ENCODE measurements at regions not wholly inside any gene's neighbourhood (a gene's known extent, or its start where the extent isn't known, plus 50 kb on each side); places are given as distances from the start of the nearest gene placed in this dataset.

DNA sequence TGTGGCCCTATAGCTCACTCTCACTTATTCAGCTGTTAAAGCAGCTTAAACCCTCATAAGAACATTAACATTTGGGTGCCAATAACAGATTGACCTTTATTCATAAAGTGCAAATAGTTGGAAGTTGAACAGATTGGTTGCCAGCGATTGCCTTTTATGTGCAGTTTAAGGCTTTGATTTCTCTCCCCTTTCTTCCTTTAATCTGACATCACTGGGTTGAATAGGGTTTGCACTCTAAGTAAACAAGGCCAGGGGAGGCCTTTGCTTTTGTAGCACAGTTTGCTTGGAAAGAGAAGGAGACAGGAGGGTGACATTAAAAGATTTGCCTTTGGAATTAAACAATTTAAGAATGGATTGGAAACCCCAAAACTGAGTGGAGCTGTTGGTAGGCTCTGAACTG, 114.3 kb downstream of the NKX6-1 start:
- H2BK20ac ChIP-seq (ENCODE audit: low read depth, low read length, poor library complexity, severe bottlenecking): no peak overlapping the region

More for the DNA sequence above, 114.3 kb downstream of the NKX6-1 start:
- Histone ChIP-seq H2AK5ac (ENCODE audit: insufficient read length, low read length) (no peak overlapping the region), H3K4ac (ENCODE audit: low read depth, low read length) (no peak overlapping the region), H3K9me3 (ENCODE audit: control insufficient read depth, low read depth, low read length) (no peaks in the 10 kb centered on the region), H2BK12ac (ENCODE audit: insufficient read length, low read depth, low read length) (no peak overlapping the region), H4K91ac (ENCODE audit: insufficient read length, low read depth, low read length) (no peak overlapping the region), H3K4me2 (ENCODE audit: insufficient read depth, insufficient read length, low read length) (no peak overlapping the region), H2BK5ac (ENCODE audit: insufficient read length, low read length) (no peak overlapping the region), H3K18ac (ENCODE audit: insufficient read length, low read depth, low read length) (no peak overlapping the region), H3K56ac (ENCODE audit: insufficient read length, low read depth, low read length) (no peak overlapping the region), H3K79me1 (ENCODE audit: insufficient read depth, low read depth, low read length, poor library complexity, severe bottlenecking) (no peaks in the 10 kb centered on the region), H2BK15ac (ENCODE audit: low read depth, low read length) (no peak overlapping the region), H3K79me2 (ENCODE audit: insufficient read depth, low read length) (no peaks in the 10 kb centered on the region), H3K23ac (ENCODE audit: insufficient read length, low read depth, low read length) (no peak overlapping the region), H3K27me3 (ENCODE audit: insufficient read depth, low read length) (peaks cover 7% of the 10 kb centered on the region; the same call in 1 of the 2 replicates), H3T11ph (ENCODE audit: low read length) (no peak overlapping the region), H4K20me1 (ENCODE audit: control insufficient read depth, insufficient read depth, insufficient read length) (no peaks in the 10 kb centered on the region), H4K5ac (ENCODE audit: insufficient read length, low read depth, low read length) (no peak overlapping the region), H3K9ac (ENCODE audit: extremely low read depth, insufficient read length, low read length) (no peak overlapping the region), H2BK120ac (ENCODE audit: low read depth, low read length, poor library complexity, severe bottlenecking) (no peak overlapping the region), H3K27ac (ENCODE audit: insufficient read length, low read depth, low read length) (no peak overlapping the region), H3K4me1 (ENCODE audit: insufficient read depth, low read length) (peaks cover 10% of the 10 kb centered on the region; the same call in 1 of the 2 replicates), H3K14ac (ENCODE audit: insufficient read depth, low read length) (no peak overlapping the region), H2AFZ (ENCODE audit: low read length) (no peak overlapping the region), H3K23me2 (ENCODE audit: insufficient read length, low read depth, low read length, poor library complexity, severe bottlenecking) (no peaks in the 10 kb centered on the region), H4K8ac (replicated peaks; ENCODE audit: insufficient read length, low read depth, low read length) (no peak overlapping the region)
- H3K9me3 Mint-ChIP-seq: peaks cover 0 to 5% of the 10 kb centered on the region in 2 experiments; a peak in 2 of 5 replicates
- peaks cover 54% of the 10 kb centered on the region for H3K27me3 Mint-ChIP-seq (ENCODE audit: low read depth)
- no peak for TF ChIP-seq CTCF (conservative IDR thresholded peaks at IDR 0.05)
- no CpG with 5 or more reads among the region's 1 CpG for WGBS (ENCODE audit: extremely low coverage, insufficient read length, low lambda C conversion rate)
- peak overlapping the region in 1 of 3 experiments; percentile 57; a peak in 1 of 7 replicates for H3K27ac Mint-ChIP-seq
- peaks cover 0 to 7% (median 0%) of the 10 kb centered on the region in 3 experiments; a peak in 3 of 7 replicates for H3K36me3 Mint-ChIP-seq (ENCODE audit: insufficient read depth in 1 of 3, low read depth in 3 of 3)
- H3K4me1 Mint-ChIP-seq: peaks cover 73 to 76% of the 10 kb centered on the region in 2 experiments
- H3K4me3 Mint-ChIP-seq: no peak overlapping the region
- DNase-seq: no peak
